SK-N-SH (cell line): ENCODE measurements at regions not wholly inside any gene's neighbourhood (a gene's known extent, or its start where the extent isn't known, plus 50 kb on each side); places are given as distances from the start of the nearest gene placed in this dataset.

ENCODE experiments used
- CTCF ChIA-PET: fragments of 300-600, 350-600 bp; formaldehyde crosslinking; extraction: SDS; loops from one replicate; lab custom pipeline; 2021; lab: Yijun Ruan, JAX
- POLR2A ChIA-PET: fragments of 350-600 bp; sonication (Branson Sonifier 250); formaldehyde crosslinking; extraction: SDS; loops from one replicate; lab custom pipeline; 2020; ENCODE audit warnings: antibody characterized with exemption, inconsistent platforms; lab: Yijun Ruan, JAX
- DNase-seq: peaks from one replicate; pipeline ENCODE4 v3.0.0; 2012
- H2AFZ ChIP-seq: fragments of 200-600 bp; sonication (generic); 2 replicates; pipeline ENCODE4 v1.8.1; 2016; ENCODE audit warnings: antibody characterized with exemption, mild to moderate bottlenecking, low read depth
- H3F3A ChIP-seq: fragments of 200-600 bp; sonication (generic); replicated peaks from 2 replicates; pipeline ENCODE3; 2016; ENCODE audit warnings: antibody characterized with exemption, mild to moderate bottlenecking; ENCODE audit not compliant: insufficient read depth
- H3K27ac ChIP-seq, 2 experiments: fragments of 200-500 bp in 1 of 2; fragments of 200-600 bp in 1 of 2; sonication (Bioruptor generic) in 1 of 2; sonication (generic), shearing (Covaris generic) in 1 of 2; 2 replicates each; pipeline versions ENCODE4 v1.5.1 to v1.6.1; 2014 to 2016; ENCODE audit warnings: low read depth in 2 of 2, inconsistent platforms in 1 of 2, low read length in 1 of 2, mild to moderate bottlenecking in 1 of 2, mixed read lengths in 1 of 2
- H3K27me3 ChIP-seq: fragments of 200-600 bp; sonication (generic), shearing (Covaris generic); 2 replicates; pipeline ENCODE4 v1.6.1; 2016; ENCODE audit warnings: mixed run types; ENCODE audit not compliant: insufficient read depth
- H3K36me3 ChIP-seq, 2 experiments: fragments of 200-500 bp in 1 of 2; fragments of 200-600 bp in 1 of 2; sonication (Bioruptor generic) in 1 of 2; sonication (generic) in 1 of 2; replicated peaks in 1 of 2; 2 replicates each; pipeline versions ENCODE3 to v1.5.1; 2014 to 2016; ENCODE audit warnings: low read length in 1 of 2, mild to moderate bottlenecking in 1 of 2; ENCODE audit not compliant: insufficient read depth in 2 of 2, control insufficient read depth in 1 of 2
- H3K4me1 ChIP-seq, 2 experiments: fragments of 200-500 bp in 1 of 2; fragments of 200-600 bp in 1 of 2; sonication (Bioruptor generic) in 1 of 2; sonication (generic), shearing (Covaris generic) in 1 of 2; 2 replicates each; pipeline versions ENCODE4 v1.5.1 to v1.6.1; 2014 to 2016; ENCODE audit warnings: low read depth in 1 of 2, low read length in 1 of 2, mixed run types in 1 of 2; ENCODE audit not compliant: insufficient read depth in 2 of 2, control insufficient read depth in 1 of 2
- H3K4me2 ChIP-seq: fragments of 200-600 bp; sonication (generic), shearing (Covaris generic); 2 replicates; pipeline ENCODE4 v1.6.1; 2017; ENCODE audit warnings: mixed run types
- H3K4me3 ChIP-seq, 2 experiments: fragments of 200-500 bp in 1 of 2; fragments of 200-600 bp in 1 of 2; sonication (Bioruptor generic) in 1 of 2; sonication (generic), shearing (Covaris generic) in 1 of 2; 2 replicates each; pipeline versions ENCODE4 v1.5.1 to v1.8.1; 2014 to 2016; ENCODE audit warnings: low read depth in 2 of 2, inconsistent platforms in 1 of 2, low read length in 1 of 2, mild to moderate bottlenecking in 1 of 2, mixed read lengths in 1 of 2, moderate library complexity in 1 of 2
- H3K79me2 ChIP-seq: fragments of 200-600 bp; sonication (generic); 2 replicates; pipeline ENCODE4 v1.8.1; 2017; ENCODE audit warnings: mild to moderate bottlenecking; ENCODE audit not compliant: insufficient read depth
- H3K9ac ChIP-seq: fragments of 200-600 bp; sonication (generic); 2 replicates; pipeline ENCODE4 v1.6.1; 2017; ENCODE audit warnings: mixed run types
- H3K9me2 ChIP-seq: fragments of 200-600 bp; sonication (generic); 2 replicates; pipeline ENCODE4 v1.6.1; 2017; ENCODE audit warnings: mixed run types
- H3K9me3 ChIP-seq: fragments of 200-600 bp; sonication (generic); 2 replicates; pipeline ENCODE4 v1.6.1; 2017; ENCODE audit warnings: mixed run types, mild to moderate bottlenecking, moderate library complexity
- H4K20me1 ChIP-seq: fragments of 200-600 bp; sonication (generic); 2 replicates; pipeline ENCODE4 v1.6.1; 2017; ENCODE audit warnings: mild to moderate bottlenecking, mixed run types; ENCODE audit not compliant: insufficient read depth
- CHD2 ChIP-seq: fragments of 150-350 bp; IDR thresholded peaks from 2 replicates; pipeline ENCODE4 v1.6.1; 2018; ENCODE audit warnings: low read length; ENCODE audit not compliant: partially characterized antibody
- FOXM1 ChIP-seq: IDR thresholded peaks from 2 replicates; pipeline ENCODE4 v1.4.0; 2012; ENCODE audit warnings: low read depth, mild to moderate bottlenecking
- GABPA ChIP-seq: IDR thresholded peaks from 2 replicates; pipeline ENCODE4 v1.4.0; 2012; ENCODE audit warnings: low read depth, mild to moderate bottlenecking
- GATA2 ChIP-seq: sonication (generic); formaldehyde crosslinking; IDR thresholded peaks from 2 replicates; pipeline ENCODE4 v1.5.0; 2020; ENCODE audit warnings: mild to moderate bottlenecking, missing genetic modification reagents
- JUND ChIP-seq: IDR thresholded peaks from 2 replicates; pipeline ENCODE4 v1.4.0; 2012
- RCOR1 ChIP-seq: fragments of 150-350 bp; IDR thresholded peaks from 2 replicates; pipeline ENCODE4 v1.6.1; 2017; ENCODE audit warnings: antibody characterized with exemption, low read length
- REST ChIP-seq: IDR thresholded peaks from 2 replicates; pipeline ENCODE4 v1.6.1; 2012; ENCODE audit warnings: mild to moderate bottlenecking, low read depth, low read length, moderate library complexity
- SIN3A ChIP-seq: IDR thresholded peaks from 2 replicates; pipeline ENCODE4 v1.6.1; 2012; ENCODE audit warnings: low read depth, mild to moderate bottlenecking, low read length, moderate library complexity, borderline replicate concordance
- TEAD4 ChIP-seq: IDR thresholded peaks from 2 replicates; pipeline ENCODE4 v1.4.0; 2012; ENCODE audit warnings: mild to moderate bottlenecking, borderline replicate concordance; ENCODE audit not compliant: insufficient read depth
- USF2 ChIP-seq: fragments of 150-350 bp; IDR thresholded peaks from 2 replicates; pipeline ENCODE4 v1.6.1; 2017; ENCODE audit warnings: antibody characterized with exemption, low read length, low read depth, borderline replicate concordance
- ZBTB33 ChIP-seq: IDR thresholded peaks from 2 replicates; pipeline ENCODE4 v1.4.0; 2012; ENCODE audit warnings: low read depth, borderline replicate concordance
- WGBS: methylation state at CpG from one replicate; pipeline ENCODE4 v1.1.6; 2017; ENCODE audit warnings: low lambda C conversion rate; 5-methylcytosine and 5-hydroxymethylcytosine counted together
- TF ChIP-seq, protein P1 (sequence below): IDR thresholded peaks from 2 replicates; pipeline ENCODE4 v1.4.0; 2012; ENCODE audit warnings: low read depth, borderline replicate concordance

GRCh38 chr3:152720951-152721718 is 113.8 kb upstream of the P2RY1 start (continued):
- TF ChIP-seq ZBTB33 (no peak), RCOR1 (no peak), GATA2 (no peak), TEAD4 (no peak), FOXM1 (no peak), SIN3A (no peak), CHD2 (no peak)
- TF ChIP-seq, protein P1, sequence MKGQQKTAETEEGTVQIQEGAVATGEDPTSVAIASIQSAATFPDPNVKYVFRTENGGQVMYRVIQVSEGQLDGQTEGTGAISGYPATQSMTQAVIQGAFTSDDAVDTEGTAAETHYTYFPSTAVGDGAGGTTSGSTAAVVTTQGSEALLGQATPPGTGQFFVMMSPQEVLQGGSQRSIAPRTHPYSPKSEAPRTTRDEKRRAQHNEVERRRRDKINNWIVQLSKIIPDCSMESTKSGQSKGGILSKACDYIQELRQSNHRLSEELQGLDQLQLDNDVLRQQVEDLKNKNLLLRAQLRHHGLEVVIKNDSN, result no peak

GRCh38 chr3:152724270-152724669 is 110.7 kb upstream of the P2RY1 start:
- Histone ChIP-seq H3K9me2 (no peaks in the 10 kb centered on the region), H3K36me3 (no peaks in the 10 kb centered on the region), H3K79me2 (no peaks in the 10 kb centered on the region), H3K9me3 (no peaks in the 10 kb centered on the region), H3K27me3 (no peaks in the 10 kb centered on the region), H3K9ac (no peak overlapping the region), H3K27ac (no peak overlapping the region), H4K20me1 (no peaks in the 10 kb centered on the region), H3F3A (no peaks in the 10 kb centered on the region), H3K4me2 (no peak overlapping the region), H3K4me1 (no peaks in the 10 kb centered on the region; a peak in 1 of 4 replicates), H2AFZ (no peak overlapping the region), H3K4me3 (no peak overlapping the region)
- POLR2A ChIA-PET, result no interaction called here
- DNase-seq, result no peak
- CTCF ChIA-PET, result no interaction called here
- TF ChIP-seq USF2 (no peak), JUND (no peak), REST (no peak), GABPA (no peak)
- WGBS, result 13% methylated on average over 1 of the region's 1 CpG
